DND-41 (cell line): ENCODE measurements at regions not wholly inside any gene's neighbourhood (a gene's known extent, or its start where the extent isn't known, plus 50 kb on each side); places are given as distances from the start of the nearest gene placed in this dataset.

Experiments
- ATAC-seq: fragments of 200-7000 bp; cut with Tn5 transposase; 3 replicates; pipeline ENCODE4 v1.9.1; 2021; ENCODE audit warnings: low read depth; ENCODE audit not compliant: insufficient read depth
- DNase-seq: peaks from one replicate; pipeline ENCODE4 v3.0.0-alpha.2; 2020
- H2AFZ ChIP-seq: 2 replicates; pipeline ENCODE4 v1.6.0; 2012; ENCODE audit warnings: low read depth, low read length
- H3K27ac ChIP-seq: 2 replicates; pipeline ENCODE4 v1.5.1; 2012; ENCODE audit warnings: low read length, inconsistent platforms
- H3K27me3 ChIP-seq: fragments of 200-600 bp; sonication (generic); 2 replicates; pipeline ENCODE4 v1.6.0; 2012; ENCODE audit warnings: low read length, mild to moderate bottlenecking, inconsistent platforms; ENCODE audit not compliant: insufficient read depth, poor library complexity
- H3K36me3 ChIP-seq: 2 replicates; pipeline ENCODE4 v1.5.1; 2012; ENCODE audit warnings: low read length, inconsistent platforms; ENCODE audit not compliant: insufficient read depth
- H3K4me1 ChIP-seq: 2 replicates; pipeline ENCODE4 v1.5.1; 2012; ENCODE audit warnings: mild to moderate bottlenecking, low read length; ENCODE audit not compliant: insufficient read depth
- H3K4me2 ChIP-seq: 2 replicates; pipeline ENCODE4 v1.6.0; 2012; ENCODE audit warnings: mild to moderate bottlenecking, moderate library complexity, low read length, inconsistent platforms; ENCODE audit not compliant: insufficient read depth
- H3K4me3 ChIP-seq, 2 experiments: fragments of 200-600 bp in 1 of 2; shearing (Covaris generic) in 1 of 2; 2 replicates each; pipeline ENCODE4 v1.5.1; 2012 to 2016; ENCODE audit warnings: inconsistent platforms in 2 of 2, low read length in 2 of 2, mild to moderate bottlenecking in 2 of 2, low read depth in 1 of 2, moderate library complexity in 1 of 2
- H3K79me2 ChIP-seq: 2 replicates; pipeline ENCODE4 v1.6.0; 2012; ENCODE audit warnings: low read length, inconsistent platforms; ENCODE audit not compliant: insufficient read depth
- H3K9ac ChIP-seq: 2 replicates; pipeline ENCODE4 v1.6.0; 2012; ENCODE audit warnings: low read depth, mild to moderate bottlenecking, inconsistent platforms, low read length, moderate library complexity
- H3K9me3 ChIP-seq: 2 replicates; pipeline ENCODE4 v1.5.1; 2012; ENCODE audit warnings: low read length, moderate library complexity, mild to moderate bottlenecking, inconsistent platforms; ENCODE audit not compliant: insufficient read depth, severe bottlenecking
- H4K20me1 ChIP-seq: 2 replicates; pipeline ENCODE4 v1.6.0; 2012; ENCODE audit warnings: low read length; ENCODE audit not compliant: insufficient read depth
- CTCF ChIP-seq: IDR thresholded peaks from 2 replicates; pipeline ENCODE4 v1.5.1; 2012; ENCODE audit warnings: borderline replicate concordance, low read length, moderate library complexity, mild to moderate bottlenecking; ENCODE audit not compliant: poor library complexity, severe bottlenecking; ENCODE audit errors: extremely low read depth
- EZH2 ChIP-seq: IDR thresholded peaks from 3 replicates; pipeline ENCODE4 v1.6.1; 2012; ENCODE audit warnings: borderline replicate concordance, low read depth, mild to moderate bottlenecking, moderate library complexity, low read length, inconsistent platforms; ENCODE audit not compliant: severe bottlenecking

- ATAC-seq = 0 out of 3 replicates have a peak, but pooled peaks have one; percentile 33
- Histone ChIP-seq H3K36me3 (no peaks in the 10 kb centered on the region), H3K27me3 (no peaks in the 10 kb centered on the region), H4K20me1 (no peaks in the 10 kb centered on the region), H3K4me1 (no peaks in the 10 kb centered on the region), H3K4me3 (no peak overlapping the region), H3K27ac (no peak overlapping the region), H2AFZ (no peak overlapping the region), H3K4me2 (no peak overlapping the region), H3K9me3 (no peaks in the 10 kb centered on the region), H3K9ac (no peak overlapping the region), H3K79me2 (no peaks in the 10 kb centered on the region)
- DNase-seq = no peak
- no peak for TF ChIP-seq EZH2
- TF ChIP-seq CTCF = peak; percentile 37
These were observed 113.2 kb upstream of the RAG2 start for GRCh38 chr11:36711104-36711825.
